NCI-H524 treated with DMSO at 0.1 percent for 48 hours (cell line): ENCODE measurements at regions not wholly inside any gene's neighbourhood (a gene's known extent, or its start where the extent isn't known, plus 50 kb on each side); places are given as distances from the start of the nearest gene placed in this dataset.

Experiments used
- DNase-seq: peaks from one replicate; lab custom pipeline; 2025; lab: John Stamatoyannopoulos, UW

DNA sequence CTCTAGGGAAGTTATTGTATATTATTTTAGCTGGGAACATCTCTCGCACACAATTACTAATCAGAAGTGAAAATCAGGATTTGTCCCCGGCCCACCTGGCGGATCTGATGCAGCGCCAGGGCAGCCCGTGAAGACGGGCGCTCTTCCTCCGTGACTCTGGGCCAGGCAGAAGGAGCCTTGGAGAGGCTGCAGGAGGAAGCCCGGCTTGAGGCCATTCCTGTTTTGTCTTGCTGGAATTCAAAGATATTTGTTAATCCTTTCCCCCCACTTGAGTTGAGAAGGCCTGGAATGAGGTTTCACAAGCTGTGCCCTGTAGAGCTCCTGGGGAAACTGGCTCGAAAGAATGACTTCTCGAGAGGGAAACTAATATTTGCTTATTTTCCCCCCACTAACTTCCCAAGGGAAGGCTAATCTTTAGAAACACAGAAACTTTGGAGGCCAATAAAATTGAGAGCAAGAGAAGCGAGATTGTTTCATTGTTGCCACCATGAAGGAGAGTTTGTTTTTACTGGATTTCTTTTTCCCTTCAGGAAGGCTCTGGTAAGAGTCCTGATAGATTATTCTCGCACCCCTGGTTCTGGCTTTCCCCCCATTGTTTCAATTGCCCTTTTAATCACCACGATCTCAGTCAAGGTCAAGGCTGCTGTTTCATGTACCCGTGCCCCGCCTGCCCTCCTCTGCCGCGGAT is 92.8 kb upstream of the SEPTIN5 start:
- DNase-seq: peak; percentile 54

DNA sequence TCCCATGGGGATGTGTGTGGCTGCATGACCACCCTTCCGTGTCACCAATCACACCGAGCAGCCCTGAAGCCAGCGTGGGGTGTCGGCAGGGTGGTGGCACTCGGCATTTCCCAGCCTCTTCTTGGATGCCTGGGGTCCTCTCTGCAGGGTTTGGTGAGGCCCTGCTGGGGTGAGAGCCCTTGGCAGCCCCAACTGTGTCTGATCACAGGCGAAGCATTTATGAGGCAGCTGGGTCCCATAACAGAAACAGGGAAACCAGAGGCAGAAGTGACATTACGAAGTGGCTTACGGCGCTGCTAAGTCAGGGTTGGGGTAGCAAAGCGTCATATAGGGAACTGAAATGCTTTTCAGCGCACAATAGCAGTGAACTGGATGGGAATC is 92.3 kb upstream of the SEPTIN5 start:
- no peak for DNase-seq

- DNase-seq: no peak
Observed at GRCh38 chr22:19625331-19626041, 88.8 kb upstream of the SEPTIN5 start.

DNA sequence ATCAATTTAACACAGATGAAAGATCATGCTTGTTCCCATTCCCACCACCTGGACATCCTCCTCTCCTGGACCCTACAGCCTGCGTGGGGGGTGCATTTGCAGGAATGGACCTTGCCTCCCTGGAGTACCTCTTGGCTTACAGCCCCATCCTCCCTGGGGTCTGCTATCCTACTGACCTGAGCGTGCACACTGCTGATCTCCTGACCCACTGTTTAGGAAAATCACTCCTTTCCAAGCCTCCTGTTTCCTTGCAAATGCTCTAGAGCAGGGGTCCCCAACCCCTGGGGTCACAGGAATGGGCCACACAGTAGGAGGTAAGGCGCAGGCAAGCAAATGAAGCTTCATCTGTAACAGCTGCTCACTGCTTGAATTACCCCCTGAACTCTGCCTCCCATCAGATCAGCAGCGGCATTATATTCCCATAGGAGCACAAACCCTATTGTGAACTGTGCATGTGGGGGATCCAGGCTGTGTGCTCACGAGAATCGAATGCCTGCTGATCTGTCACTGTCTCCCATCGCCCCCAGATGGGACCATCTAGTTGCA is 88.2 kb upstream of the SEPTIN5 start:
- DNase-seq: peak; percentile 38

GRCh38 chr22:19626666-19627065 is 87.6 kb upstream of the SEPTIN5 start:
- DNase-seq: no peak

DNA sequence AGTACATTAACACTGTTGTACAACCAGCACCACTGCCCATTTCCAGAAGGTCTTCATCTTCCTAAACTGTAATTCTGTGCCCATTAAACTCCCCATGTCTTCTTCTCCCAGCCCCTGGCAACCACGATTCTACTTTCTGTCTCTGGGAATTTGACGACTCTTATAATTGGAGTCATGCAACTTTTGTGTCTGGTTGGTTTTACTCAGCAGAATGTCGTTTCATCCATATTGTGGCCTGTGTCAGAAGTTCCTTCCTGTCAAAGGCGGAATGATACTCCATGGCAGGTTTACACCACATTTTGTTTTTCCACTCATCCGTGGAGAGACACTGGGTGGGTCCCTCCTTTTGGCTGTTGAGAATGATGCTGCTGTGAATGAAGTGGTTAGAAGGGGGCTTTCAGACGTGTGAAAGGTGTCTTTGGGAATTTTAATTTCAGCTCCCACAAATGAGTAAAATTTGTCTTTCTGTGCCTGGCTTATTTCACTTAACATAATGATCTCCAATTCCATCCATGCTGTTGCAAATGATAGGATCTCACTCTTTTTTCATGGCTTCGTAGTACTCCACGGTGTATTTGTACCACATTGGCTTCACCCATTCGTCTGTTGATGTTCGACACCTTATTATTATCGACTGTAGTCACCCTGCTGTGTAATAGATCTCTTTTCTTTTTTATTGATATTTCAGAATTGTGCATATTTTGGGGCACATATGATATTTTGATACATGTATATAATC is 86.1 kb upstream of the SEPTIN5 start:
- DNase-seq: no peak

DNA sequence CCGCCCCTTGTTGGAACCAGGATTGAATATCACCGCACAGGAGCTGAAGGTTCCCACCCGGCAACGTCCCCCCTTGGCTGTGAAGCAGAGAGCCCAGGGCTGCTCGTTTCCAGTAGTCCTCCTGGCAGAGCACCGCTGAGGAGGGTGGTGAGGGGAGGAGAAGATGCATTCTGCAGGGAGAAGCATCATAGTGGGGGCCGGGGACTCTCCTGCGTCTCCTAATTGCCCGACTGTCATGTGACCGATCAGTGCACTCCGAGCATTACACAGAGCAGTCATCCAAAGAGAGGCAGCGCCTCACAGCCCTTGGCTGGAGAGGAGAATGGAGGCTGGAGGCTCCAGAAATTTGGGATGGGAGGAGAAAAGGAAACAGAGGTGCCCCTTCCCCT is 85.0 kb upstream of the SEPTIN5 start:
- DNase-seq: no peak

DNA sequence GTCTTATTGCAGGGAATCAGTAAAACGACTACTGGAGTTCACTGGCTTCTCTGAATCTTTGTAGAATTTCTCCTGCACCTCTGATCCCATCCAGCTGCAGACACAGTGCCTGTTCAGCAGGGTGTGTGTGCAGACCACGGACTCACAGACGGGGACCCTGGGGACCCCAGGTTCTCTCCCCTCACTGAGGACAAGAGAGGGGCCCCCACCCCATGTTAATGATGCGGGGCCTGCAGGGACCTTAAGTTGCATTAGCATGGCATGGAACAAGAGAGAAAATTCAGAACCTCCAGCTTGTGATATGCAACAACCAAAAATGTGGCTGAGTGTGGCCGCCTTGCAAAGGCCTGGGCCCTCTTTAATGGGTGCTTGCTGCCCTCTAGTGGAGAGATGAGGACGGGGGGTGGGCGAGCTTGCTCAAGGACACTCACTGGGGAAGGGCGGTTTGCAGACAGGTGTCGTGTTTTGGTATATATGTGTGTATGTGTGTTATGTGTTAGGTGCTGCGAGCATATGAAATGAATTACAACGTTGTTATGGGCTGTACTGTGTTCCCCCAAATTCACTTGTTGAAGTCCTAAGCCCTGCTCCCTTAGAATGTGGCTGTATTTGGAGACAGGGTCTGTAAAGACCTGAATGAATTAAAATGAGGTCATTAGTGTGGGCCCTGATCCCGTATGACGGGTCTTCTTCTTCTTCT is 84.4 kb upstream of the SEPTIN5 start:
- peak; percentile 15 for DNase-seq

DNA sequence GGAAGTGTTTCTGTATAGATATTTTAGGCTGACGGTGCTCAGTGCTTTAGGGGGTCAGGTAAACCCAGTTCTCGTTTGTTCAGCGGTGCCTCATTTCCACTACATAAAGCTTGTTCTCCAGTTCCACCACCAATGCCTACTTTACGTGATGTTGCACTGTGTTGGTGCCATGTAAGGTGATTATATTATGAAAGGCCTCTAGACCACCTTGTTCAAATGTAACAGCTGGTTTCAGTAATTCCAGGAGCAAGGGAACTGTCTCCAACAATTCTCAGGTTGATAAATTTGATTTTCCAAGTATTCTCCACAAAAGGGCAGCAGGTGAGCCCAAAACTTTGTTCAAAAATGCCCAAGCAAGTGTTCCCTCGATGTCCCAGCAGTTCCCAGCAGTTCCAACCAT is 83.7 kb upstream of the SEPTIN5 start:
- DNase-seq: no peak

DNA sequence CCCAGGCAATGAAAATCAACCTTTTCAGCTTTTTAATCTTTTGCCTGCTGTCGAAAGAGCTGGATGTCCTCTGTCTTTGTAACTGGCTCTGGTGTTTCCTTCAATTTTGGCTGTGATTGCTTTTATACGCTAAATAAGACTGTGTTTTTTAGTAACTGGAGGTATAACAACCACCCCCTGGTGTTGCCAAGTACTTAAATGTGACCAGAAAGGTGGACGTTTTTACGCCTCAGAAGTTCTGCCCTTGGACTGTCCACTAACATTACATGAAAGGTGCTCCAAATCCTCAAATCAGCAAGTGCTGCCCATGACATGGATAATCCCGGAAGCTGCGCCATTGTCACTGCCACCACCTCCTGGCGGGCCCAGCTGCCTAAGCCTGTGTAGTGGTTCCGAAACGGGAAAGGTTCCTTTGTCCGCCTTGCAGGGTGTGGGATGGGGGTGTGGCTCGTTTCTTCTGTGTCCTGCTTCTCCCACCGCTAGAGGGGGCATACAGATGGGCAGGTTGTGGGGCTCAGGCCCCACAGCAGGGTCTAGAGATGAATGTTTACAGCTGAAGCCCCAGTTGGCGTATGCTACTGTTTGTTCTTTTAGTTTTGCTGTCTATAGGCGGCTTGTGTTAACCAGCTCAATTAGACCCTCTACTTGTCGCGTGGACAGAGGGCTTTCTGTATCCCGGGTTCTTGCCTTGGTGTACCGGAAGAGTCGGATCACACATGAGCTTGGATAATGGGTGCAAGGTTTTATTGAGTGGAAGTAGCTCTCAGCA is 82.2 kb upstream of the SEPTIN5 start:
- peak; percentile 76 for DNase-seq

DNA sequence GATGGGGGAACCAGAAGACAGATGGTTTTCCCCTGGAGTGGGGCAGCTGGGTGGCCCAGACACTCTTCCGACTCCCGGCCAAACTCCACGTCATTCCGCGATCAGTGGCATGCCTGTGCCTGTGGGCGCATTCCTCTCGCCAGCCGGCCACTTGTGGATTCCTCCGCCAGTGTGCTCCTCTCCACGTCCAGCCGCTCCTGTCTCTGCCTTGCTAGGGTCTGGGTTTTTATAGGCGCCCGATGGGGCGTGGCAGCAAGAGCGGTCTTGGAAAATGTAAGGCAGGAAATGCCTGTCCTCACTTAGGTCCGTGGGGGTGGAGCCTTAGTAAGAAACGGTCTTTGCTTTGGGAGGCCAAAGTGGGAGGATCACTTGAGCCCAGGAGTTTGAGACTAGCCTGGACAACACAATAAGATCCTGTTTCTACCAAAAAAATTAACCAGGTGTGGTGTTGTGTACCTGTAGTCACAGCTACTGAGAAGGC is 81.6 kb upstream of the SEPTIN5 start:
- no peak for DNase-seq

- no peak for DNase-seq
Observed at GRCh38 chr22:19634226-19634975, 79.9 kb upstream of the SEPTIN5 start.

DNA sequence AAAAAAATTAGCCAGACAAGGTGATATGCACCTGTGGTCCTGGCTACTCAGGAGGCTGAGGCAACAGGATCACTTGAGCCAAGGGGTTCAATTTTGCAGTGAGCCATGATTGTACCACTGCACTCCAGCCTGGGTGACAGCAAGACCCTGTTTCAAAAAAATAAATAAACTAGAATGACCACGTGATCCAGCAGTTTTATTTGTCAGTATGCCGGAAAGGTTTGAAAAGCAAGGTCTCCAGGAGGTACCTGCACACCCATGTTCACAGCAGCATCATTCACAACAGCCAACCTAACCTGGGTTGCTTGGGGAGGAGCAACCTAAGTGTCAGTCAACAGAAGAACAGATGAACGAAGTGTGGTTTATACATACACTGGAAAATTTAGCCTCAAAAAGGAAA is 78.7 kb upstream of the SEPTIN5 start:
- no peak for DNase-seq

DNA sequence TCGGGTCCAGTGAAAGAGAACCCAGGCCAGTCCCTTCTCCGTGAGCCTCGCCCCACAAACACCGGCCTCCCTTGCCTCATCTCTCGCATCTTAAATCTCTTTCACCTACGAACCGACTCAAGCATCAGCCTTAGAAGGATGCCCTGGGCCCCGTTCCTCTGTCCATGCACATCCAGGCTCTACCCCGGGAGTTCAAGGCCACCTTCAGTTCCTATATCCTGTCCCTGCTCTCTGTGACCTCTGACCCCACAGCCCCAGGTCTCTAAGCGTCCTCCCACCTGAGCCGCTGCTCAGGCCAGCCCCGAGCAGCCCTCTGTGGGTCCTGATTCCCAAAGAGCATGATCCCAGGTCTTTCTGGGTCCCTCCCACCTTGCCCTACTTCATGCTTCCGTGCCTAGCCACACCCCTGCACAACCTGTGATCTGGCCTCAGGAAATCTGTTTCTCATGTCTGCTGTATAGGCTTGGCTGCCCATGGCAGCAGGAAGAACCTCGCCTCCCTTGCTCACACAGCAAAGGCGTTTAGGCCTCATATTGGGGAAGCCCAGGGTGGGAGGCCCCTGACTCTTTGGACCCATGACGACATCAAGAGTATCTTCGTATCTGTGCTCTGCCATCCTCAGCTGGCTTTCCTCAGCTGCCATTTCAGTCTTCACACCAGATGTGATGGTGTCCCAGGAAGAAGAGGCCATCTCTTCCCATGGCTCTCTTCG is 77.5 kb upstream of the SEPTIN5 start:
- DNase-seq: no peak

DNA sequence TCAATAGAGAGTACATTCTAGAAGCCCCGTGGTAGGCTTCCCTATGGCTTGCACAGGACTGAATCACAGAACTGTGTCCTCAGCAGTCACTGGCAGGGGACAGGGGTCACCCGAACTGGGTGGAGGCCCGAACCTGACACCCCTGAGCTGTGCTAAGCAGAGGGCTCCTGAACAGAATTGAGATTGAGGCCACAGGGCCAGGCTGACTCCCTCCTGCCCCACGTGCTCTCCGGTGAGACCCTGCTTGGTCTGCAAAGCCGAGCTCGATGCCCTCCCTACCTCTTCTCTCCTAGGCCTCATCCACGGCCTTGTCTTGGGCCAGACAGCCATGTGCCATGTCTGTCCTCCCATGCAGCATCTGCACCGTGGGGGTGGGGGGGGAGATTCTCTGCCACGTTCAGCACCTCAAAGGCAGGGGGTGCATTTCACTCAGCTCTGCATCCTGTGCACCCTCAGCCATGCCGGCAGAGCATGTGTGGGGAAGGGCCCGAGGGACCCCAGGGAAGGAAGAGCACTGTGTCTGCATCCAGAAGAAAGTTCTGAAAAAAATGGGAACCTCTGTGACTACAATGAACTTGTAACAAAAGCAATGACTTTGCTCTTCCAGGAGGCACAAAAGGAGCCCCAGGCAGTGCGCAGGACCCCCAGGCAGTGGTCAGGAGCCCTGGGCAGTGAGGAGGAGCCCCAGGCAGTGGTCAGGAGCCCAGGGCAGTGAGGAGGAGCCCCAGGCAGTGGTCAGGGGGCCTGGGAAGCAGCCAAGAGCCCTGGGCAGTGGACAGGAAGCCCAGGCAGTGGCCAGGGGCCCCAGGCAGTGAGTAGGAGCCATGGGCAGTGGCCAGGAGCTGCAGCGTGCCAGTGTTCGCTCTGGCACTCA is 76.7 kb upstream of the SEPTIN5 start:
- no peak for DNase-seq

- no peak for DNase-seq
Observed at GRCh38 chr22:19638282-19639015, 75.9 kb upstream of the SEPTIN5 start.

DNA sequence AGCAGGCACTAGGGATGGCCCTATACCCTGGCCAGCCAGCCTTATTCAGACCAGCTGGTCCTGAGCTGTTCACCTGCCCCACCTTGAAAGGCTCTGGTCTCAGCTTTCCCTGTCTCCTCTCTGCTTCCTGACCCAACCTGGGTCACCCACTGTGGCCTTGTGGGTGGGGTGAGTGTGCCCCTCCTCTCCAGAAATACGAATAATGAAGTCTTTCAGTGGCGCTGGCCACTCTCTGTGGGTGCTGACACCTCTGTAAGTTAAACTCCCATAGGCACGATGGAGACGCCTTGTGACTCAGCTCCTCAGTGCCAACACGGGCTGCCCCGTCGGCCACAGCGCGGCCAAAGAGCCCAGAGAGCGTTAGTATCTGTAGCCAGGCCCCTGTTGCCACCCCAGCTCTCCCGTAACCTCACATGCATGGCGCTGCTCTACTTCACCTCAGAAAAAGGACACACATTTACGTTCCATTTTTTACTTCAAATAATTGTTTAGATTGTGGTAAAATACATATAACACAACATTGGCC is 74.6 kb upstream of the SEPTIN5 start:
- no peak for DNase-seq

- DNase-seq: no peak
Observed at GRCh38 chr22:19640306-19640705, 74.0 kb upstream of the SEPTIN5 start.
